SU-DHL-6 (cell line): ENCODE measurements at regions not wholly inside any gene's neighbourhood (a gene's known extent, or its start where the extent isn't known, plus 50 kb on each side); places are given as distances from the start of the nearest gene placed in this dataset.

ENCODE experiments used
- H2AFZ ChIP-seq: fragments of 200-600 bp; sonication (generic); 2 replicates; pipeline ENCODE4 v1.6.1; 2014; ENCODE audit warnings: low read depth, mild to moderate bottlenecking, moderate library complexity, mixed read lengths, antibody characterized with exemption, low read length; ENCODE audit not compliant: severe bottlenecking
- H3F3A ChIP-seq: fragments of 200-600 bp; shearing (Covaris generic); 2 replicates; pipeline ENCODE4 v1.6.0; 2016; ENCODE audit warnings: antibody characterized with exemption, mild to moderate bottlenecking; ENCODE audit not compliant: insufficient read depth
- H3K27ac ChIP-seq: fragments of 200-600 bp; sonication (generic); 2 replicates; pipeline ENCODE4 v1.5.1; 2016; ENCODE audit warnings: low read depth, mild to moderate bottlenecking, low read length, moderate library complexity, mixed read lengths
- H3K27me3 ChIP-seq: fragments of 200-600 bp; sonication (generic), shearing (Covaris generic); 2 replicates; pipeline ENCODE4 v1.6.0; 2014; ENCODE audit warnings: mild to moderate bottlenecking, low read length
- H3K36me3 ChIP-seq: fragments of 200-600 bp; sonication (generic); 2 replicates; pipeline ENCODE4 v1.6.1; 2014; ENCODE audit warnings: mild to moderate bottlenecking, low read length, mixed read lengths
- H3K4me2 ChIP-seq: fragments of 300-600, 200-600 bp; shearing (Covaris generic), sonication (generic); 2 replicates; pipeline ENCODE4 v1.6.0; 2014; ENCODE audit warnings: low read length, low read depth, mild to moderate bottlenecking; ENCODE audit not compliant: poor library complexity, severe bottlenecking
- H3K4me3 ChIP-seq: fragments of 200-600 bp; sonication (generic); 2 replicates; pipeline ENCODE4 v1.5.1; 2014; ENCODE audit warnings: antibody characterized with exemption, low read length, mild to moderate bottlenecking, mixed read lengths; ENCODE audit not compliant: insufficient read depth, poor library complexity, severe bottlenecking
- H3K79me2 ChIP-seq: fragments of 200-600 bp; sonication (generic); 2 replicates; pipeline ENCODE4 v1.6.1; 2014; ENCODE audit warnings: mild to moderate bottlenecking, low read length, moderate library complexity; ENCODE audit not compliant: insufficient read depth
- H3K9ac ChIP-seq: fragments of 200-600 bp; sonication (generic); 2 replicates; pipeline ENCODE4 v1.7.0; 2014; ENCODE audit warnings: mild to moderate bottlenecking, low read length
- H3K9me2 ChIP-seq: fragments of 200-600 bp; sonication (generic); replicated peaks from 2 replicates; pipeline ENCODE4 v1.6.1; 2014; ENCODE audit warnings: low read length; ENCODE audit not compliant: insufficient read depth
- H3K9me3 ChIP-seq: fragments of 200-600 bp; sonication (generic); 2 replicates; pipeline ENCODE4 v1.6.1; 2014; ENCODE audit warnings: low read length, mixed read lengths; ENCODE audit not compliant: insufficient read depth
- H4K20me1 ChIP-seq: fragments of 200-600 bp; sonication (generic); 2 replicates; pipeline ENCODE4 v1.6.1; 2014; ENCODE audit warnings: low read depth, mild to moderate bottlenecking, antibody characterized with exemption, low read length, moderate library complexity, mixed read lengths
- EZH2phosphoT487 ChIP-seq: fragments of 200-600 bp; sonication (generic), shearing (Covaris generic); conservative IDR thresholded peaks from 2 replicates; pipeline ENCODE4 v1.6.1; 2018; ENCODE audit warnings: mild to moderate bottlenecking, antibody characterized with exemption, low read length, moderate library complexity, mixed read lengths
- TF ChIP-seq, protein P1 (sequence below): fragments of 200-600 bp; sonication (generic); IDR thresholded peaks from one replicate; pipeline ENCODE4 v1.5.1; 2017; ENCODE audit warnings: antibody characterized with exemption, mild to moderate bottlenecking, low read length, moderate library complexity; ENCODE audit not compliant: insufficient read depth, poor library complexity, severe bottlenecking

DNA sequence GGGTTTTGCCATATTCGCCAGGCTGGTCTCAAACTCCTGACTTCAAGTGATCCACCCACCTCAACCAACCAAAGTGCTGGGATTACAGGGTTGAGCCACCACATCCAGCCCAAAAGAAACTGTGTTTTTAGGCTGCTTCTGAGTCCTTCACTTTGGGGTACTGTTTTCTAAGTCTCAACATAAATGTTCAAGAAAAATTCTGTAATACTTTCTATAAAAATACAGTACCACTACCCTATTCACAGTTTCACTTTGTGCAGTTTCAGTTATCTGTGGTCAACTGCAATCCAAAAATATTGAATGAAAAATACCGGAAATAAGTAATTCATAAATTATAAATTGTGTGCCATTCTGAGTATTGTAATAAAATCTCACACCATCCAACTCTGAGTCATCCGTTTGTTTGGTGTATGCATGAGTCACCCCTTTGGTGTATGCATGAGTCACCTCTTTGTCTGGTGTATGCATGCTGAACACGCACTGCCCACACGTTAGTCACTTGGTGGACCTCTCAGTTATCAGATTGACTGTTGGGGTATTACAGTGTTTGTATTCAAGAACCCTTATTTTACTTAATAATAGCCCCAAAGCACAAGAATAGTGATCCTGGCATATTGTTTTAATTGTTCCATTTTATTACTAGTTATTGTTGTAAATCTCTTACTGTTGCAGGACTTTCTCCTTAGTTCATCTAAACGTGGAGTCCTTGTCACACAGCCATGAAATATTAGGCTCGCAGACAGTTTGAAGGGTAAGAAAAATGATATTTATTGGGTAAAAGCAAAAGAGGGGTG is 190.2 kb downstream of the FSCB start:
- TF ChIP-seq, protein P1, sequence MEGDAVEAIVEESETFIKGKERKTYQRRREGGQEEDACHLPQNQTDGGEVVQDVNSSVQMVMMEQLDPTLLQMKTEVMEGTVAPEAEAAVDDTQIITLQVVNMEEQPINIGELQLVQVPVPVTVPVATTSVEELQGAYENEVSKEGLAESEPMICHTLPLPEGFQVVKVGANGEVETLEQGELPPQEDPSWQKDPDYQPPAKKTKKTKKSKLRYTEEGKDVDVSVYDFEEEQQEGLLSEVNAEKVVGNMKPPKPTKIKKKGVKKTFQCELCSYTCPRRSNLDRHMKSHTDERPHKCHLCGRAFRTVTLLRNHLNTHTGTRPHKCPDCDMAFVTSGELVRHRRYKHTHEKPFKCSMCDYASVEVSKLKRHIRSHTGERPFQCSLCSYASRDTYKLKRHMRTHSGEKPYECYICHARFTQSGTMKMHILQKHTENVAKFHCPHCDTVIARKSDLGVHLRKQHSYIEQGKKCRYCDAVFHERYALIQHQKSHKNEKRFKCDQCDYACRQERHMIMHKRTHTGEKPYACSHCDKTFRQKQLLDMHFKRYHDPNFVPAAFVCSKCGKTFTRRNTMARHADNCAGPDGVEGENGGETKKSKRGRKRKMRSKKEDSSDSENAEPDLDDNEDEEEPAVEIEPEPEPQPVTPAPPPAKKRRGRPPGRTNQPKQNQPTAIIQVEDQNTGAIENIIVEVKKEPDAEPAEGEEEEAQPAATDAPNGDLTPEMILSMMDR, result no peak
- TF ChIP-seq EZH2phosphoT487, result no peak
- Histone ChIP-seq H3K36me3 (no peaks in the 10 kb centered on the region), H4K20me1 (no peaks in the 10 kb centered on the region), H3K9ac (no peak overlapping the region), H3F3A (no peaks in the 10 kb centered on the region), H3K79me2 (no peaks in the 10 kb centered on the region), H3K4me3 (no peak overlapping the region), H3K4me2 (no peak overlapping the region), H3K9me2 (no peaks in the 10 kb centered on the region), H2AFZ (peak overlapping the region; percentile 62), H3K27ac (no peak overlapping the region), H3K9me3 (no peaks in the 10 kb centered on the region), H3K27me3 (no peaks in the 10 kb centered on the region)

DNA sequence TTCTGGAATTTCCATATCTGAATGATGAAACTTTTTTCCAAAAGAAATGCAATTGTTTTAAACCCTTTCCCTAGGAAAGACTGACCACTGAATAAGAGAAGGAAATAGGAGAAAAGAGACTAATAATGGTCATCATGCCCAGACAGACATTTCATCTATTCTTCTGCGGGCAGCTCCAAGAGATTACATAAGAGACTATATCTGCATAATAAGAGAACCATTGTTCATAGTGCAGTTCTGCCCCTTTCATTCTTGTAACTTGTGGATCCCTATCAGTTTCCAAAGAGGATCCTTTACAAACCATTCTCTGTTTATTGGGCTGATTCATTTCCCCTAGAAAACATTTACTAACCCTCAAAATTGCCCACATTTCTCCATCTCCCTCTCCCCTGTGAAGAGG is 197.8 kb downstream of the FSCB start:
- no peak overlapping the region for H3K4me3 ChIP-seq
- H3F3A ChIP-seq, result no peaks in the 10 kb centered on the region
- no peak overlapping the region for H3K4me2 ChIP-seq
- TF ChIP-seq EZH2phosphoT487, result no peak
- TF ChIP-seq, protein P1, result no peak
- H4K20me1 ChIP-seq, result no peaks in the 10 kb centered on the region
- no peak overlapping the region for H3K27ac ChIP-seq
- H3K27me3 ChIP-seq, result no peaks in the 10 kb centered on the region
- H3K9me2 ChIP-seq, result no peaks in the 10 kb centered on the region
- H3K79me2 ChIP-seq, result no peaks in the 10 kb centered on the region
- H3K9ac ChIP-seq, result no peak overlapping the region
- H3K9me3 ChIP-seq, result no peaks in the 10 kb centered on the region
- H2AFZ ChIP-seq, result no peak overlapping the region
- H3K36me3 ChIP-seq, result no peaks in the 10 kb centered on the region

DNA sequence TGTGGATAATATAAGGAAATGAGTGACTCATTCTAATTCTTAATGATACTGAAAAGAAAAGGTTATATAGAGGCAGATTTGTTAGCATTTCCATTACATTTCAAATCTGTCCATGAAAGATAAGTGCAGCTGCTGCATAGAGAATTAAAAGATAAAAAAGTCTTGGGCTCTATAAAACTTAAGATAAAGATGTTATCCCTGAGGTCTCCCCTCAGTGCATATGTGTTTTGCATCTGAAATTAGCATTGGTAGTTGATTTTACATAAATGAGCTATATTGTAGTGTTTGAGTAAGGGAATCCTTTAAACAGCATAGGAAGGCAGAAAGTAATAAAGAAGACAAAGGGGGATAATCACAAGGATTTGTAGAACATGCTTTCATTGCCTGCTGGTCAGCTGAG is 206.2 kb downstream of the FSCB start:
- no peak for TF ChIP-seq EZH2phosphoT487
- TF ChIP-seq, protein P1, result no peak
- Histone ChIP-seq H3K9me3 (peaks cover 14% of the 10 kb centered on the region; the same call in 1 of the 2 replicates), H3K9me2 (no peaks in the 10 kb centered on the region), H3K36me3 (no peaks in the 10 kb centered on the region), H3K4me3 (no peak overlapping the region), H3K27ac (no peak overlapping the region), H2AFZ (peak overlapping the region; percentile 65), H4K20me1 (no peaks in the 10 kb centered on the region), H3K27me3 (no peaks in the 10 kb centered on the region), H3K4me2 (no peak overlapping the region), H3F3A (no peaks in the 10 kb centered on the region), H3K9ac (no peak overlapping the region), H3K79me2 (no peaks in the 10 kb centered on the region)
